ENCODE measurements at regions not wholly inside any gene's neighbourhood (a gene's known extent, or its start where the extent isn't known, plus 50 kb on each side); places are given as distances from the start of the nearest gene placed in this dataset.

DNA sequence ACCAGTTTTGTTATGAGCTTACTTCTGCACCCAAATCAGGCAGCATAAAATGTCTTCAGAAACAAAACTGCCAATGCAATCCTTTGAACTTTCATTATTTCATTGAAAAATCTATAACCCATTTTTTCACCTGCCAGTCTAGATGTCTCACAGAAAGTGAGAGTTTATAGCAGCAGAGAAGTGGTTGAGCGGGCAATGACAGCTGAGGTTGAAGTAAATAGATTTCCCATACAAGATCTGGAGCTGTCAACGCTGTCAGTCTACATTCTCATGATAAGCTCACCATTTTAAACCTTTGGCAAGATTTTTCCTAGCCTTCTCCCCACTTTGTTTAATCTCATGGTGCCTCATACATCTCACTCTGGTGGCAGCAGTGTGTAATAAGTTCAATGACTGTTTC, 1144.9 kb upstream of the PCDH9 start (continued):
- TF ChIP-seq, protein P1, sequence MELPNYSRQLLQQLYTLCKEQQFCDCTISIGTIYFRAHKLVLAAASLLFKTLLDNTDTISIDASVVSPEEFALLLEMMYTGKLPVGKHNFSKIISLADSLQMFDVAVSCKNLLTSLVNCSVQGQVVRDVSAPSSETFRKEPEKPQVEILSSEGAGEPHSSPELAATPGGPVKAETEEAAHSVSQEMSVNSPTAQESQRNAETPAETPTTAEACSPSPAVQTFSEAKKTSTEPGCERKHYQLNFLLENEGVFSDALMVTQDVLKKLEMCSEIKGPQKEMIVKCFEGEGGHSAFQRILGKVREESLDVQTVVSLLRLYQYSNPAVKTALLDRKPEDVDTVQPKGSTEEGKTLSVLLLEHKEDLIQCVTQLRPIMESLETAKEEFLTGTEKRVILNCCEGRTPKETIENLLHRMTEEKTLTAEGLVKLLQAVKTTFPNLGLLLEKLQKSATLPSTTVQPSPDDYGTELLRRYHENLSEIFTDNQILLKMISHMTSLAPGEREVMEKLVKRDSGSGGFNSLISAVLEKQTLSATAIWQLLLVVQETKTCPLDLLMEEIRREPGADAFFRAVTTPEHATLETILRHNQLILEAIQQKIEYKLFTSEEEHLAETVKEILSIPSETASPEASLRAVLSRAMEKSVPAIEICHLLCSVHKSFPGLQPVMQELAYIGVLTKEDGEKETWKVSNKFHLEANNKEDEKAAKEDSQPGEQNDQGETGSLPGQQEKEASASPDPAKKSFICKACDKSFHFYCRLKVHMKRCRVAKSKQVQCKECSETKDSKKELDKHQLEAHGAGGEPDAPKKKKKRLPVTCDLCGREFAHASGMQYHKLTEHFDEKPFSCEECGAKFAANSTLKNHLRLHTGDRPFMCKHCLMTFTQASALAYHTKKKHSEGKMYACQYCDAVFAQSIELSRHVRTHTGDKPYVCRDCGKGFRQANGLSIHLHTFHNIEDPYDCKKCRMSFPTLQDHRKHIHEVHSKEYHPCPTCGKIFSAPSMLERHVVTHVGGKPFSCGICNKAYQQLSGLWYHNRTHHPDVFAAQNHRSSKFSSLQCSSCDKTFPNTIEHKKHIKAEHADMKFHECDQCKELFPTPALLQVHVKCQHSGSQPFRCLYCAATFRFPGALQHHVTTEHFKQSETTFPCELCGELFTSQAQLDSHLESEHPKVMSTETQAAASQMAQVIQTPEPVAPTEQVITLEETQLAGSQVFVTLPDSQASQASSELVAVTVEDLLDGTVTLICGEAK (IDR thresholded peaks at IDR 0.05), result no peak
- TF ChIP-seq, protein P1 (CRISPR knock-in tag; IDR thresholded peaks at IDR 0.05), result no peak
- TF ChIP-seq, protein P2, sequence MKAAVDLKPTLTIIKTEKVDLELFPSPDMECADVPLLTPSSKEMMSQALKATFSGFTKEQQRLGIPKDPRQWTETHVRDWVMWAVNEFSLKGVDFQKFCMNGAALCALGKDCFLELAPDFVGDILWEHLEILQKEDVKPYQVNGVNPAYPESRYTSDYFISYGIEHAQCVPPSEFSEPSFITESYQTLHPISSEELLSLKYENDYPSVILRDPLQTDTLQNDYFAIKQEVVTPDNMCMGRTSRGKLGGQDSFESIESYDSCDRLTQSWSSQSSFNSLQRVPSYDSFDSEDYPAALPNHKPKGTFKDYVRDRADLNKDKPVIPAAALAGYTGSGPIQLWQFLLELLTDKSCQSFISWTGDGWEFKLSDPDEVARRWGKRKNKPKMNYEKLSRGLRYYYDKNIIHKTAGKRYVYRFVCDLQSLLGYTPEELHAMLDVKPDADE (conservative IDR thresholded peaks at IDR 0.05; ENCODE audit: control insufficient read depth, low read depth, low read length), result no peak
- TF ChIP-seq ZKSCAN1 (IDR thresholded peaks at IDR 0.05; ENCODE audit: low read depth, low read length) (no peak), ZNF165 (CRISPR knock-in tag; IDR thresholded peaks at IDR 0.05; ENCODE audit: borderline replicate concordance) (no peak), KDM4B (IDR thresholded peaks at IDR 0.05; ENCODE audit: borderline replicate concordance in 2 of 2, low read depth in 1 of 2) (no peak), LCOR (CRISPR knock-in tag; IDR thresholded peaks at IDR 0.05) (no peak), SP1 (CRISPR knock-in tag; IDR thresholded peaks at IDR 0.05) (no peak), GTF2F1 (IDR thresholded peaks at IDR 0.05; ENCODE audit: low read depth, low read length) (no peak), SRSF3 (IDR thresholded peaks at IDR 0.05; ENCODE audit: insufficient read depth, low read length) (no peak)
- TF ChIP-seq, protein P3, sequence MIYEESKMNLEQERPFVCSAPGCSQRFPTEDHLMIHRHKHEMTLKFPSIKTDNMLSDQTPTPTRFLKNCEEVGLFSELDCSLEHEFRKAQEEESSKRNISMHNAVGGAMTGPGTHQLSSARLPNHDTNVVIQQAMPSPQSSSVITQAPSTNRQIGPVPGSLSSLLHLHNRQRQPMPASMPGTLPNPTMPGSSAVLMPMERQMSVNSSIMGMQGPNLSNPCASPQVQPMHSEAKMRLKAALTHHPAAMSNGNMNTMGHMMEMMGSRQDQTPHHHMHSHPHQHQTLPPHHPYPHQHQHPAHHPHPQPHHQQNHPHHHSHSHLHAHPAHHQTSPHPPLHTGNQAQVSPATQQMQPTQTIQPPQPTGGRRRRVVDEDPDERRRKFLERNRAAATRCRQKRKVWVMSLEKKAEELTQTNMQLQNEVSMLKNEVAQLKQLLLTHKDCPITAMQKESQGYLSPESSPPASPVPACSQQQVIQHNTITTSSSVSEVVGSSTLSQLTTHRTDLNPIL (CRISPR knock-in tag; IDR thresholded peaks at IDR 0.05), result no peak

All from K562 (cell line).